Left lung (tissue), 4 donors: ENCODE measurements at regions not wholly inside any gene's neighbourhood (a gene's known extent, or its start where the extent isn't known, plus 50 kb on each side); places are given as distances from the start of the nearest gene placed in this dataset.

Experiments used
- ATAC-seq: fragments of 200-7000 bp; cut with Tn5 transposase; one replicate; pipeline ENCODE4 v1.9.1; 2020; ENCODE audit warnings: moderate library complexity
- DNase-seq, 4 donors: peaks; one replicate each; pipeline ENCODE4 v3.0.0-alpha.2; 2013 to 2020
- H3K27ac ChIP-seq, 2 donors: fragments of 200-600 bp; sonication (generic) in 1 of 2; one replicate each; pipeline versions ENCODE4 v1.5.0 to v1.8.0; 2020 to 2021
- H3K27me3 ChIP-seq, 2 donors: fragments of 200-600 bp; sonication (generic) in 1 of 2; one replicate each; pipeline versions ENCODE4 v1.5.0 to v1.8.0; 2020 to 2021
- H3K36me3 ChIP-seq, 2 donors: fragments of 200-600 bp; sonication (generic) in 1 of 2; one replicate each; pipeline versions ENCODE4 v1.5.0 to v1.8.0; 2020 to 2021
- H3K4me1 ChIP-seq, 2 donors: fragments of 200-600 bp; one replicate each; pipeline ENCODE4 v1.8.0; 2021
- H3K4me3 ChIP-seq, 2 donors: fragments of 200-600 bp; sonication (generic) in 1 of 2; one replicate each; pipeline versions ENCODE4 v1.5.0 to v1.8.0; 2020 to 2021; ENCODE audit warnings: mild to moderate bottlenecking in 1 of 2
- H3K9me3 ChIP-seq, 2 donors: fragments of 200-600 bp; sonication (generic) in 1 of 2; one replicate each; pipeline versions ENCODE4 v1.5.0 to v1.8.0; 2020 to 2021
- intact Hi-C, 2 donors: fragments of 100-400 bp; cut with DNase I; formaldehyde crosslinking; loops; one replicate each; pipeline versions ENCODE4 v1.11.2 to v1.14.2; 2022
- TF ChIP-seq, protein P1 (sequence below), 2 donors: fragments of 200-600 bp; sonication (generic) in 1 of 2; IDR thresholded peaks; one replicate each; pipeline versions ENCODE4 v1.5.0 to v1.8.0; 2021; ENCODE audit warnings: antibody characterized with exemption in 2 of 2
- donor health status: DM: no; HTN: yes; CAD: no.
- donor health status: DM: no; HTN: no; CAD: no.

DNA sequence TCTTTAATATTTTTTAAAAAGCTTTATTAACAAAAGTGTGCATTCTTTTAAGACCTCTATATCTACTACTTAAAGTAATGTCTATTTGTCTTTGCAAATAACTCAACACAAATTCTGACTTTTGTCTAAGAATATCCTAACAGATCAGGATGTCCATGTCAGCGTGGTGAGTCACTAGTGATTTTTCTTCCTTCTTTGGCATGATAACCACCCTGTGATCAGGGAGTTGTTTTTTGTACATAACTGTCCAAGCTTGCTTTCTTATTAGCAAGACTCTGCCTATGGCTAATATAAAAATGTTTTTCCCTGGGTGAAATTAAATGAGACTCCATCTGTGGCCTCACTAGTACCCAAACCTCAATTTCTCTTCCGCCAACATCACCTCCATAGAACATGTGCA, 688.9 kb upstream of the ADGRL2 start:
- ATAC-seq, result no peak

GRCh38 chr1:81109038-81109437, 691.7 kb upstream of the ADGRL2 start:
- intact Hi-C loops, result no loop called here
- peaks cover 0 to 2% of the 10 kb centered on the region in 2 donors for H3K9me3 ChIP-seq
- DNase-seq (no peak), ATAC-seq (no peak)
- H3K36me3 ChIP-seq, result no peaks in the 10 kb centered on the region
- no peak overlapping the region for H3K4me3 ChIP-seq
- TF ChIP-seq, protein P1, sequence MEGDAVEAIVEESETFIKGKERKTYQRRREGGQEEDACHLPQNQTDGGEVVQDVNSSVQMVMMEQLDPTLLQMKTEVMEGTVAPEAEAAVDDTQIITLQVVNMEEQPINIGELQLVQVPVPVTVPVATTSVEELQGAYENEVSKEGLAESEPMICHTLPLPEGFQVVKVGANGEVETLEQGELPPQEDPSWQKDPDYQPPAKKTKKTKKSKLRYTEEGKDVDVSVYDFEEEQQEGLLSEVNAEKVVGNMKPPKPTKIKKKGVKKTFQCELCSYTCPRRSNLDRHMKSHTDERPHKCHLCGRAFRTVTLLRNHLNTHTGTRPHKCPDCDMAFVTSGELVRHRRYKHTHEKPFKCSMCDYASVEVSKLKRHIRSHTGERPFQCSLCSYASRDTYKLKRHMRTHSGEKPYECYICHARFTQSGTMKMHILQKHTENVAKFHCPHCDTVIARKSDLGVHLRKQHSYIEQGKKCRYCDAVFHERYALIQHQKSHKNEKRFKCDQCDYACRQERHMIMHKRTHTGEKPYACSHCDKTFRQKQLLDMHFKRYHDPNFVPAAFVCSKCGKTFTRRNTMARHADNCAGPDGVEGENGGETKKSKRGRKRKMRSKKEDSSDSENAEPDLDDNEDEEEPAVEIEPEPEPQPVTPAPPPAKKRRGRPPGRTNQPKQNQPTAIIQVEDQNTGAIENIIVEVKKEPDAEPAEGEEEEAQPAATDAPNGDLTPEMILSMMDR (IDR thresholded peaks at IDR 0.05), result no peak
- no peaks in the 10 kb centered on the region for H3K27me3 ChIP-seq
- no peaks in the 10 kb centered on the region for H3K4me1 ChIP-seq
- H3K27ac ChIP-seq, result no peak overlapping the region

More for the DNA sequence above, 688.9 kb upstream of the ADGRL2 start:
- Histone ChIP-seq H3K27ac (no peak overlapping the region), H3K27me3 (no peaks in the 10 kb centered on the region), H3K4me3 (no peak overlapping the region), H3K4me1 (no peaks in the 10 kb centered on the region), H3K9me3 (peaks cover 0 to 2% of the 10 kb centered on the region in 2 donors), H3K36me3 (no peaks in the 10 kb centered on the region)
- no peak for DNase-seq
- intact Hi-C loops, result no loop called here
- TF ChIP-seq, protein P1 (IDR thresholded peaks at IDR 0.05), result no peak

- TF ChIP-seq, protein P1 (IDR thresholded peaks at IDR 0.05), result no peak
- no peaks in the 10 kb centered on the region for H3K9me3 ChIP-seq
- intact Hi-C loops, result no loop called here
- ATAC-seq (no peak), DNase-seq (no peak)
- no peak overlapping the region for H3K4me3 ChIP-seq
- no peaks in the 10 kb centered on the region for H3K36me3 ChIP-seq
- no peaks in the 10 kb centered on the region for H3K27me3 ChIP-seq
- H3K4me1 ChIP-seq, result no peaks in the 10 kb centered on the region
- no peak overlapping the region for H3K27ac ChIP-seq
Observed at GRCh38 chr1:81097860-81098259, 702.9 kb upstream of the ADGRL2 start.

DNA sequence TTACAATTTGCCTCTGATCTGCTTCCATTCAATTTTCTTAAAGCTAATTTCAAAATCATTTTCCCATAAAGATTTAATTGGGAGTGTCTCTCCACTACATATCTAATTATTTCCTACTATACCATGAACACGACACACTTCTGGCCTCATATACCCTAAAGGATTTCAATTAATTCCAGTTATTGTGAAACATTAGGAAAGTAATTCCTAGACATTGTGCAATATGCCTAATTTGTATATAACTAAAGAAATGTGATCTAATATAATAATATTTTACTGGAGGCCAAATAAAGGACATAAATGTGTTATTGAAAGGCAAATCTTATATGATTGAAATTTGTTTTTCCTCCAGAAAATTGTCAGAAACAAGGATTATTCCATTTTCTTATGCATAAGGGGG, 727.2 kb upstream of the ADGRL2 start:
- TF ChIP-seq, protein P1 (IDR thresholded peaks at IDR 0.05), result no peak
- no peaks in the 10 kb centered on the region for H3K36me3 ChIP-seq
- H3K27ac ChIP-seq, result no peak overlapping the region
- intact Hi-C loops, result no loop called here
- no peak overlapping the region for H3K4me3 ChIP-seq
- H3K4me1 ChIP-seq, result no peaks in the 10 kb centered on the region
- ATAC-seq (no peak), DNase-seq (no peak)
- no peaks in the 10 kb centered on the region for H3K27me3 ChIP-seq
- no peaks in the 10 kb centered on the region for H3K9me3 ChIP-seq

DNA sequence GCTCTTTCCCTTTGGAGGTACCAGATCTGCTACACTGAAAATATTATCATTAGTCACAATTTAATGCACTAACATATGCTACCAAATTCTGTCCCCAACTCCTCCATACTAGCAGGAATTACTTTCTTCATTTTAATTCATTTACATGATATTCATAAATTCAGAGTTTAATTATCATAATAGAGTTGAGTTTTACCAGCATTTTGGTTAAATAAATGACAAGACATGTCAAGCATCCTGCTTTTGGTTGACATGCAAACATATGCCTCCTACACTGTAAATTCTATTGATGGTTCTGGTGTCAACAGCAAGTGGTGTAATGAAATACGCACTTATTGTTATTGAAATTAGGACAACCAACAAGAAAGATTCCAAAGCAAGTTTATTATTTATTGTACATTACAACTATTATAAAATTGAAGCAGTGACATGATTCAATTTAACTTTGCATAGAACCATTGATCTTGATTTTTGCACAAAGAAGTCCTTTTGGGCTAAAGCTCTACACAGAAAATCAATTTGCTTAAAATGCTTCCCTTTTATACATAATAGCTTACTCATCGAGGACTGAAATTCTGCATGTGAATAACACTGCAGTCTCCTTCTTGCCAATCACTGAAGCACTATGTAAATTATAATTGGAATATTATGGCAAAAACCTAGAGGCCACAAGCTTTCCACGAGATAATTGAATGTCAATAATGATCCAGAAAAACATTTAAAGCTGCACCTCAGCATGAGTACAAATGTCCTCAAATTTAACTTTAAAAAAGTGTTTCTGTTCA, 728.6 kb upstream of the ADGRL2 start:
- intact Hi-C loops, result no loop called here
- Histone ChIP-seq H3K36me3 (no peaks in the 10 kb centered on the region), H3K27me3 (no peaks in the 10 kb centered on the region), H3K4me1 (no peaks in the 10 kb centered on the region), H3K9me3 (no peaks in the 10 kb centered on the region), H3K4me3 (no peak overlapping the region), H3K27ac (no peak overlapping the region)
- ATAC-seq, result no peak
- DNase-seq, result no peak
- TF ChIP-seq, protein P1 (IDR thresholded peaks at IDR 0.05), result no peak
